ENCODE measurements at regions not wholly inside any gene's neighbourhood (a gene's known extent, or its start where the extent isn't known, plus 50 kb on each side); places are given as distances from the start of the nearest gene placed in this dataset.

DNA sequence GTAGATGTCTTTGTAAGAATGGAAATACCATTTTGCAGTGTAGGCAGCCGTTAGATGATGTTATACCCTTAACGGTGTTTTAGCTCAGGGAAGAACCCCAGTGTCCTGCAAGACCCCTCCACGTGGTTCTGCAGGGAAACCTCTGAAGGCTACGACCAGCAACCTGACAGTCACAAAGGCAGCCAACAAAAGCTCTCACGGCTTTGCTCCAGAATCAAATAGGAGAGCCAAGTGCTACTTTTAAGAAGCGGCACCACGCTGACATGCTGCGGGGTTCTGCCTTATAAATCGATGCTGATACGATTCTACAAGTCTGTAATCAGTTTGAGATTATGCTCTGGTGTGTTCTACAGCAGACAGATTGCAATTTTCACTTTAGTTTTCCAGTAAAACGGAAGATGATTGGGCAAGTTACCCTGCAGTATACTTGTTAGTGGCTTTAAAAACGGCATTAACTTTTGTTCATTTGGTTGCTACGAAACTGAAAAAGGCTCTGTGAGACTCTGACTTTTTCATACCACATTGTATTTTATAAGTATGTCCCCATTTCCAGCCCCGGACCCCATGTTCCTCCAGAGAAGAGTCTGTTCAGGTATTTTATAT, 312.9 kb downstream of the SAMD5 start:
- TF ChIP-seq, protein P1, sequence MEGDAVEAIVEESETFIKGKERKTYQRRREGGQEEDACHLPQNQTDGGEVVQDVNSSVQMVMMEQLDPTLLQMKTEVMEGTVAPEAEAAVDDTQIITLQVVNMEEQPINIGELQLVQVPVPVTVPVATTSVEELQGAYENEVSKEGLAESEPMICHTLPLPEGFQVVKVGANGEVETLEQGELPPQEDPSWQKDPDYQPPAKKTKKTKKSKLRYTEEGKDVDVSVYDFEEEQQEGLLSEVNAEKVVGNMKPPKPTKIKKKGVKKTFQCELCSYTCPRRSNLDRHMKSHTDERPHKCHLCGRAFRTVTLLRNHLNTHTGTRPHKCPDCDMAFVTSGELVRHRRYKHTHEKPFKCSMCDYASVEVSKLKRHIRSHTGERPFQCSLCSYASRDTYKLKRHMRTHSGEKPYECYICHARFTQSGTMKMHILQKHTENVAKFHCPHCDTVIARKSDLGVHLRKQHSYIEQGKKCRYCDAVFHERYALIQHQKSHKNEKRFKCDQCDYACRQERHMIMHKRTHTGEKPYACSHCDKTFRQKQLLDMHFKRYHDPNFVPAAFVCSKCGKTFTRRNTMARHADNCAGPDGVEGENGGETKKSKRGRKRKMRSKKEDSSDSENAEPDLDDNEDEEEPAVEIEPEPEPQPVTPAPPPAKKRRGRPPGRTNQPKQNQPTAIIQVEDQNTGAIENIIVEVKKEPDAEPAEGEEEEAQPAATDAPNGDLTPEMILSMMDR (IDR thresholded peaks at IDR 0.05; ENCODE audit: insufficient read depth, low read depth, low read length), result no peak
- no peak for TF ChIP-seq EZH2 (IDR thresholded peaks at IDR 0.05; ENCODE audit: insufficient read depth, low read length)

All from astrocyte (in vitro differentiated cells and primary cell).